A549 (cell line): ENCODE measurements at regions not wholly inside any gene's neighbourhood (a gene's known extent, or its start where the extent isn't known, plus 50 kb on each side); places are given as distances from the start of the nearest gene placed in this dataset.

ENCODE experiments used
- TF ChIP-seq, protein P1 (sequence below): fragments of 450-650 bp; IDR thresholded peaks from 2 replicates; pipeline ENCODE4 v1.6.1; 2014; ENCODE audit warnings: antibody characterized with exemption
- TF ChIP-seq, protein P2 (sequence below): fragments of >200 bp; sonication (Bioruptor Twin); formaldehyde crosslinking; IDR thresholded peaks from 3 replicates; pipeline ENCODE4 v1.5.1; 2016

DNA sequence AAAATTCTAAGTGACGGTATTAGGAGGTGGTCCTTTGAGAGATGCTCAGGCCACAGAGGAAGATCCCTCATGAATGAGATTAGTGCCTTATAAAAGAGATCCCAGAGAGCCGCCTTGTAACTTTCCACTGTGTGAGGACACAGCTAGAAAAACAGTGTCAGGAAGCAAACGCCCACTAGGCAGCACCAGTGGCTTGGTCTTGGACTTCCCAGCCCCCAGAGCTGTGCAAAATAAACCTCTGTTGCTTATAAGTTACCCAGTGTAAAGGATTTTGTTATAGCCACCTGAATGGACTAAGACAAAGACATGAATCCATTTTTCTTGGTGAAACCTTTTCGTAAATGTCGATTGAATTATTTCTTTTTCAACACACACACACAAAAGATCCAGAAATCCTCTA, 141.0 kb downstream of the CBLN1 start:
- TF ChIP-seq, protein P1, sequence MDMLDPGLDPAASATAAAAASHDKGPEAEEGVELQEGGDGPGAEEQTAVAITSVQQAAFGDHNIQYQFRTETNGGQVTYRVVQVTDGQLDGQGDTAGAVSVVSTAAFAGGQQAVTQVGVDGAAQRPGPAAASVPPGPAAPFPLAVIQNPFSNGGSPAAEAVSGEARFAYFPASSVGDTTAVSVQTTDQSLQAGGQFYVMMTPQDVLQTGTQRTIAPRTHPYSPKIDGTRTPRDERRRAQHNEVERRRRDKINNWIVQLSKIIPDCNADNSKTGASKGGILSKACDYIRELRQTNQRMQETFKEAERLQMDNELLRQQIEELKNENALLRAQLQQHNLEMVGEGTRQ: no peak
- TF ChIP-seq, protein P2, sequence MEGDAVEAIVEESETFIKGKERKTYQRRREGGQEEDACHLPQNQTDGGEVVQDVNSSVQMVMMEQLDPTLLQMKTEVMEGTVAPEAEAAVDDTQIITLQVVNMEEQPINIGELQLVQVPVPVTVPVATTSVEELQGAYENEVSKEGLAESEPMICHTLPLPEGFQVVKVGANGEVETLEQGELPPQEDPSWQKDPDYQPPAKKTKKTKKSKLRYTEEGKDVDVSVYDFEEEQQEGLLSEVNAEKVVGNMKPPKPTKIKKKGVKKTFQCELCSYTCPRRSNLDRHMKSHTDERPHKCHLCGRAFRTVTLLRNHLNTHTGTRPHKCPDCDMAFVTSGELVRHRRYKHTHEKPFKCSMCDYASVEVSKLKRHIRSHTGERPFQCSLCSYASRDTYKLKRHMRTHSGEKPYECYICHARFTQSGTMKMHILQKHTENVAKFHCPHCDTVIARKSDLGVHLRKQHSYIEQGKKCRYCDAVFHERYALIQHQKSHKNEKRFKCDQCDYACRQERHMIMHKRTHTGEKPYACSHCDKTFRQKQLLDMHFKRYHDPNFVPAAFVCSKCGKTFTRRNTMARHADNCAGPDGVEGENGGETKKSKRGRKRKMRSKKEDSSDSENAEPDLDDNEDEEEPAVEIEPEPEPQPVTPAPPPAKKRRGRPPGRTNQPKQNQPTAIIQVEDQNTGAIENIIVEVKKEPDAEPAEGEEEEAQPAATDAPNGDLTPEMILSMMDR: no peak
